Upper lobe of left lung (tissue), 4 donors: ENCODE measurements at regions not wholly inside any gene's neighbourhood (a gene's known extent, or its start where the extent isn't known, plus 50 kb on each side); places are given as distances from the start of the nearest gene placed in this dataset.
"Not testable (repeated sequence)": the region's sequence is repeated elsewhere in the genome, so short reads cannot be mapped to it uniquely, and the experiment has no call there.

Experiments used
- CTCF ChIP-seq, 6 experiments: fragments of 450-650 bp in 4 of 6; fragments of 200-600 bp in 2 of 6; sonication (generic) in 2 of 6; IDR thresholded peaks; one replicate each; pipeline ENCODE4 v1.5.1; 2016 to 2019; ENCODE audit warnings: antibody characterized with exemption in 6 of 6
- POLR2A ChIP-seq, 4 donors: fragments of 450-650 bp; IDR thresholded peaks; one replicate each; pipeline ENCODE4 v1.5.1; 2016 to 2017; ENCODE audit warnings: antibody characterized with exemption in 4 of 4, mild to moderate bottlenecking in 2 of 4

- not testable (repeated sequence) for TF ChIP-seq CTCF, POLR2A (IDR thresholded peaks at IDR 0.05)
Observed at GRCh38 chr2:89762461-89763253, 1071.2 kb downstream of the RPIA start.
